Activated B cell treated with CpG ODN at 0.5 μM for 24 hours (primary cell): ENCODE measurements at regions not wholly inside any gene's neighbourhood (a gene's known extent, or its start where the extent isn't known, plus 50 kb on each side); places are given as distances from the start of the nearest gene placed in this dataset.

Source experiments
- ATAC-seq: fragments of 200-7000 bp; cut with Tn5 transposase; one replicate; pipeline ENCODE4 v1.10.0; 2021; ENCODE audit warnings: low read depth, mild to moderate bottlenecking, moderate library complexity
- CTCF ChIA-PET: fragments of 350-600 bp; sonication (Branson Sonifier 250); formaldehyde crosslinking; loops from one replicate; lab custom pipeline; 2021; ENCODE audit warnings: antibody characterized with exemption; lab: Charles Lee
- POLR2A ChIA-PET: fragments of 350-600 bp; sonication (Branson Sonifier 250); formaldehyde crosslinking; loops from one replicate; lab custom pipeline; 2021; ENCODE audit warnings: antibody characterized with exemption; lab: Charles Lee
- DNase-seq: peaks from one replicate; pipeline ENCODE4 v3.0.0; 2022
- H3K27ac Mint-ChIP-seq: one replicate; pipeline ENCODE4 v1.8.0; 2020; ENCODE audit warnings: mixed read lengths
- H3K27me3 Mint-ChIP-seq: one replicate; pipeline ENCODE4 v1.8.0; 2021; ENCODE audit warnings: mixed read lengths
- H3K36me3 Mint-ChIP-seq: one replicate; pipeline ENCODE4 v1.8.0; 2021; ENCODE audit warnings: low read depth, mixed read lengths
- H3K4me1 Mint-ChIP-seq: one replicate; pipeline ENCODE4 v1.8.0; 2021; ENCODE audit warnings: mixed read lengths
- H3K4me3 Mint-ChIP-seq: one replicate; pipeline ENCODE4 v1.8.0; 2020; ENCODE audit warnings: mild to moderate bottlenecking, mixed read lengths
- H3K9me3 Mint-ChIP-seq: one replicate; pipeline ENCODE4 v1.8.0; 2020; ENCODE audit warnings: mixed read lengths
- intact Hi-C: fragments of 100-400 bp; cut with micrococcal nuclease; formaldehyde crosslinking; loops from one replicate; pipeline ENCODE4 v1.15.1; 2024
- TF ChIP-seq, protein P1 (sequence below): fragments of 200-600 bp; IDR thresholded peaks from one replicate; pipeline ENCODE4 v1.8.0; 2022; ENCODE audit warnings: antibody characterized with exemption, mild to moderate bottlenecking

DNA sequence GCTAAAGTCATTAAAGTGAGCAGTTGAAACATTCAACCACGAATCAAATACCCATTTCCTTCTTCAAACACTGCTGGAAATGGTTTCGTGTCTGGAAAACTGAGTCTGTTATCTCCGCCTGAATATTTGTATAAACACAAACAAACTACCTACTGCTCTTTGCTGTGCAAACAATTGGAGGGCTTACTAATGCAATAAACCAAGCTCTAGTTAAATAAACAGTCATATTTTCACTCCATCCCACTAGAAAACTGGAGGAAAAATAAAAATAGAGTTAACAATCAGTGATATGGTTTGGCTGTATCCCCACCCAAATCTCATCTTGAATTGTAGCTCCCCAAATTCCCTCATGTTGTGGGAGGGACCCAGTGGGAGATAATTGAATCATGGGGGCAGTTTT is 397.6 kb downstream of the RASEF start:
- no peak overlapping the region for H3K27ac Mint-ChIP-seq
- ChIA-PET CTCF (no interaction called here), POLR2A (no interaction called here)
- no peaks in the 10 kb centered on the region for H3K4me1 Mint-ChIP-seq
- TF ChIP-seq, protein P1, sequence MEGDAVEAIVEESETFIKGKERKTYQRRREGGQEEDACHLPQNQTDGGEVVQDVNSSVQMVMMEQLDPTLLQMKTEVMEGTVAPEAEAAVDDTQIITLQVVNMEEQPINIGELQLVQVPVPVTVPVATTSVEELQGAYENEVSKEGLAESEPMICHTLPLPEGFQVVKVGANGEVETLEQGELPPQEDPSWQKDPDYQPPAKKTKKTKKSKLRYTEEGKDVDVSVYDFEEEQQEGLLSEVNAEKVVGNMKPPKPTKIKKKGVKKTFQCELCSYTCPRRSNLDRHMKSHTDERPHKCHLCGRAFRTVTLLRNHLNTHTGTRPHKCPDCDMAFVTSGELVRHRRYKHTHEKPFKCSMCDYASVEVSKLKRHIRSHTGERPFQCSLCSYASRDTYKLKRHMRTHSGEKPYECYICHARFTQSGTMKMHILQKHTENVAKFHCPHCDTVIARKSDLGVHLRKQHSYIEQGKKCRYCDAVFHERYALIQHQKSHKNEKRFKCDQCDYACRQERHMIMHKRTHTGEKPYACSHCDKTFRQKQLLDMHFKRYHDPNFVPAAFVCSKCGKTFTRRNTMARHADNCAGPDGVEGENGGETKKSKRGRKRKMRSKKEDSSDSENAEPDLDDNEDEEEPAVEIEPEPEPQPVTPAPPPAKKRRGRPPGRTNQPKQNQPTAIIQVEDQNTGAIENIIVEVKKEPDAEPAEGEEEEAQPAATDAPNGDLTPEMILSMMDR: no peak
- DNase-seq: no peak
- intact Hi-C loops: no loop called here
- H3K36me3 Mint-ChIP-seq: no peaks in the 10 kb centered on the region
- no peaks in the 10 kb centered on the region for H3K9me3 Mint-ChIP-seq
- no peak overlapping the region for H3K4me3 Mint-ChIP-seq
- H3K27me3 Mint-ChIP-seq: no peaks in the 10 kb centered on the region
- no peak for ATAC-seq

DNA sequence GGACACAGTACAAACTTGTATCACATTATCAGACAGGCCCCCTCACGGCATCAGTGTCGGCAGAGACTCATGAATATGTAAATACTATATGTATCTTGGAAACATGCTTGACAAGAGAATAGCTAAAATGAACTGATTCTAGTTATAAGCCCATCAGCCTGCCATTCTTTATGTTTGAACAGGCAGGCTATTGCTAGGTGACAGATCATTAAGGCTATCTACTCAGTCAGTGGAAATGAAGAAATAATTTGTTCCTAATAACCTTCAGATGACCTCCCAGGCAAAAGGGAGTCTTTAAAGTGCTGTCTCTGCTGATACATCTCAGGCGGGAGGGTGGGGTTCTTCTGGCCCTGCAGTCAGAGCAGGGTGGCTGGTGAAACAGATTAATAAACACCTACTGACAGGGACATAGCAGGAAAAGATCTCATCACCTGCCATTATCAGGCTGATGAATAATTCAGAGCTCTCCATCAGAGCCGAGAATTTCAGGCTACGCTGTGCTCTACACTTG is 394.2 kb downstream of the RASEF start:
- ChIA-PET POLR2A (no interaction called here), CTCF (no interaction called here)
- no peak for DNase-seq
- H3K4me1 Mint-ChIP-seq: no peaks in the 10 kb centered on the region
- TF ChIP-seq, protein P1: no peak
- H3K9me3 Mint-ChIP-seq: no peaks in the 10 kb centered on the region
- no peak for ATAC-seq
- H3K36me3 Mint-ChIP-seq: no peaks in the 10 kb centered on the region
- H3K27me3 Mint-ChIP-seq: no peaks in the 10 kb centered on the region
- H3K4me3 Mint-ChIP-seq: no peak overlapping the region
- intact Hi-C loops: no loop called here
- no peak overlapping the region for H3K27ac Mint-ChIP-seq

DNA sequence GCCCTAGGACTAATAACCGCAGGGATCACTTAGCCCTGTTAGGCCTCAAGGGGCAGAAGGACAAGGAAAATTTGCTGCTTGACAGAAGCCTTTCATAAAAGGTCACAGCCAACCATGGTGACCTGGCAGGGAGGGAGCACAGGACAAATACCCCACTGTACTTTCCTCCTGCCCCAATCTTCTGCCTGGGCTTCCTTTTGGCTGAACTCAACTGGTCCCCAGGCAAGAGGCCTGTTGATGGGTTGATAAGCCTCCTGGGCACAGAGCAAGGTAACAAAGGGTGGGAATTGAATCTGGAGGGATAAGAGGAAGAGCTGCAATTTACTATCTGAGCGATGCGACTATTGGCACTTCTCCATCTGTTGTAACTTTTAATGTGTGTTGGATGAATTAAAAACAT is 392.9 kb downstream of the RASEF start:
- no peak overlapping the region for H3K27ac Mint-ChIP-seq
- no peak for ATAC-seq
- TF ChIP-seq, protein P1: no peak
- H3K4me3 Mint-ChIP-seq: no peak overlapping the region
- ChIA-PET CTCF (no interaction called here), POLR2A (no interaction called here)
- no peak for DNase-seq
- intact Hi-C loops: no loop called here
- no peaks in the 10 kb centered on the region for H3K9me3 Mint-ChIP-seq
- no peaks in the 10 kb centered on the region for H3K36me3 Mint-ChIP-seq
- no peaks in the 10 kb centered on the region for H3K27me3 Mint-ChIP-seq
- no peaks in the 10 kb centered on the region for H3K4me1 Mint-ChIP-seq

DNA sequence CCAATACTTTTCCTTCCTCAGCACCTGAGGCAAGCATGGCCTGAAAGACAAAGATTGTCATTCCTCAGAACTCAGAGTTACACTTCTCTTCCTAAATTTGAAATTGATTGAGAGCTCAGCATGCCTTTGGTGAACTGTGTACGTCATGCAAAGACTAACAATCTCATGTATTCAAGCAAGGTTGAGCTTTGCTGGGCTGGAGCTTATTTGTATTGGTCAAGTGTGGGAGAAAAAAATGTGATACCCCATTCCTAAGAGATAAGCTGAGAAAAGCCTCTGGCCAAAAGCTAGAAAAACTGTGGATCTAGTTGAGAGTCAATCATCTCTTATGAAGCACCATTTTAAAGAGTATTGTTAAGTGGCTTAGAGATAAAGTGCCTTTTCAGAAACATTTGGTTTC is 392.2 kb downstream of the RASEF start:
- ATAC-seq: no peak
- Mint-ChIP-seq H3K27ac (no peak overlapping the region), H3K36me3 (no peaks in the 10 kb centered on the region), H3K9me3 (no peaks in the 10 kb centered on the region), H3K4me1 (no peaks in the 10 kb centered on the region), H3K27me3 (no peaks in the 10 kb centered on the region), H3K4me3 (no peak overlapping the region)
- TF ChIP-seq, protein P1: no peak
- ChIA-PET POLR2A (no interaction called here), CTCF (no interaction called here)
- intact Hi-C loops: no loop called here
- no peak for DNase-seq

DNA sequence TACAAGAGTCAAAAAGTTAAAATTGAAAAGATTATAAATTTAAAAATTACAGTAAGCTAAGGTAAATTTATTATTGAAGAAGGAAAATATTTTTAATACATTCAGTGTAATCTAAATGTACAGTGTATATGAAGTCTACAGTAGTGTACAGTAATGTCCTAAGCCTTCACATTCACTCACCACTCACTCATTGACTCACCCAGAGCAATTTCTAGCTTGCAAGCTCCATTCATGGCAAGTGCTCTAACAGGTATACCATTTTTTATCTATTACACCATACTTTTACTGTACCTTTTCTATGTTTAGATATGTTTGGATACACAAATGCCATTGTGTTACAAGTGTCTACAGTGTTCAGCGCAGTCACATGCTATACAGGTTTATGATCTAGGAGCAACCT is 389.7 kb downstream of the RASEF start:
- Mint-ChIP-seq H3K27ac (no peak overlapping the region), H3K4me1 (no peaks in the 10 kb centered on the region), H3K9me3 (no peaks in the 10 kb centered on the region), H3K27me3 (no peaks in the 10 kb centered on the region), H3K4me3 (no peak overlapping the region), H3K36me3 (no peaks in the 10 kb centered on the region)
- ChIA-PET POLR2A (no interaction called here), CTCF (no interaction called here)
- DNase-seq (no peak), ATAC-seq (no peak)
- TF ChIP-seq, protein P1: no peak
- intact Hi-C loops: no loop called here
